MV-4-11 (cell line): ENCODE measurements at regions not wholly inside any gene's neighbourhood (a gene's known extent, or its start where the extent isn't known, plus 50 kb on each side); places are given as distances from the start of the nearest gene placed in this dataset.
"Not testable (repeated sequence)": the region's sequence is repeated elsewhere in the genome, so short reads cannot be mapped to it uniquely, and the experiment has no call there.

Experiments
- DNase-seq: peaks from one replicate; lab custom pipeline; 2025; lab: John Stamatoyannopoulos, UW

- DNase-seq: peak; percentile 2
Measured at GRCh38 chrX:40530509-40530908, 50.3 kb upstream of the ATP6AP2 start.

GRCh38 chrX:40527543-40527942, 53.2 kb upstream of the ATP6AP2 start:
- no peak for DNase-seq

GRCh38 chrX:40526412-40526811, 54.4 kb upstream of the ATP6AP2 start:
- DNase-seq: no peak

- DNase-seq: not testable (repeated sequence)
Measured at GRCh38 chrX:40525901-40526300, 54.9 kb upstream of the ATP6AP2 start.

DNA sequence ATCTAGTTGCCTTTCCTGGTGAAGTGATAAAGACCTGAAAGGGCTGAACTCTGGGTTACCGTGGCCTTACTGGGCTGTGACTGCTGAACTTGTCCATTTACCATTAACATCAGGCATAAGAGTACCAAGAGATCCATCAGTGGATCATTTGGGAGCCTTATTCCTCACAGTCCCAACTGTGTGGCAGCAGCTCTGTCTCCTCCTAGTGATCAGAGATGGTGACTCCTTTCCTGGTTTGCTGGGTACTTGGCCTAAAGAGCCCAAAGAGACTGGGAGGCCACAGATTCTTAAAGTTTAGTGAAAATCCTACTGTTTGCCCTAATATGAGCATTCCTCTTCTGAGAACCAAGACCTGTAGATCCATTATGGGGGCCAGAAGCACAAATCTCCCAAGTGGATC, 56.3 kb upstream of the ATP6AP2 start:
- DNase-seq: no peak

- DNase-seq: no peak
Measured at GRCh38 chrX:40523852-40524251, 56.9 kb upstream of the ATP6AP2 start.

DNA sequence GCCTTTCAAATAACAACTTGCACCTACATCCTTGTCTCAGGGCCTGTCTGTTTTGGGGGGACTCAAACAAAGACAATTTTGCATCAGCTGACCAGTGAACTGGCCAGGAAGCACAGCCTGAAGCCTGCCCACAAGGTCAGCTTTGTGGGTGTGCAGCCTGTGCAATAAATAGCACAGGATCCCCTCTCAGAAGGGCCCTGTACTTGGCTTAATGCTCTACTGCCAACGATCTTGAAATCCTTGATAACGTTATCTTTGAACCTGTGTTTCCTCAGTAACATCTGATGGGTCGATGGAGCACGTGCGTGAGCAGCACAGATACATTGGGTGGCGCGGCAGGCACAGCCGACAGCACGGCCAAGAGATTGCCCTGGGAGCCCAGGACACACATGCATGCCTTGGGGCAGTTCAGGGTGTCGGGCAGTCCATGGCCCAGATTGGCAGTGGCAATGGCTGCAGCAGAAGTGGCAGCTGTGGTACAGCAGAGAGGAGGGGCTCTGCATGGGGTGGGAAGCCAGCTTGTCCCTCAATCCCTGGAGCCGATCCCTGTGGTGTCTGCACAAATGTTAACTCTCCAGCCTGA, 58.8 kb upstream of the ATP6AP2 start:
- no peak for DNase-seq

DNA sequence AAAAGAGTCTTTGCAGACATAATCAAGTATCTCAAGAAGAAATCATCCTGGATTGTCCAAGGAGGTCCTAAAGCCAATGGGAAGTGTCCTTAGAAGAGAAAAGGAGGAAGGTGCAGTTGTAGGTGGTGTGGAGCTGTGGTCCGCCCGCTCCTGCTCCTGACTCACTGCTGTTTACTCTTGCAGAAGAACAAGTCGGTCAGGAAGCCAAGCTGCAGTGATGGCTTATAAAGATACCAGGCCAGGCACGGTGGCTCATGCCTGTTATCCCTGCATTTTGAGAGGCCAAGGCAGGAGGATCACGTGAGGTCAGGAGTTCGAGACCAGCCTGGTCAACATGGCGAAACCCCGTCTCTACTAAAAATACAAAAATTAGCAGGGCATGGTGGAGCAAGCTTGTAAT, 66.4 kb upstream of the ATP6AP2 start:
- no peak for DNase-seq

- DNase-seq: no peak
Measured at GRCh38 chrX:40513835-40514234, 66.9 kb upstream of the ATP6AP2 start.

- DNase-seq: no peak
Measured at GRCh38 chrX:40513012-40513411, 67.8 kb upstream of the ATP6AP2 start.

DNA sequence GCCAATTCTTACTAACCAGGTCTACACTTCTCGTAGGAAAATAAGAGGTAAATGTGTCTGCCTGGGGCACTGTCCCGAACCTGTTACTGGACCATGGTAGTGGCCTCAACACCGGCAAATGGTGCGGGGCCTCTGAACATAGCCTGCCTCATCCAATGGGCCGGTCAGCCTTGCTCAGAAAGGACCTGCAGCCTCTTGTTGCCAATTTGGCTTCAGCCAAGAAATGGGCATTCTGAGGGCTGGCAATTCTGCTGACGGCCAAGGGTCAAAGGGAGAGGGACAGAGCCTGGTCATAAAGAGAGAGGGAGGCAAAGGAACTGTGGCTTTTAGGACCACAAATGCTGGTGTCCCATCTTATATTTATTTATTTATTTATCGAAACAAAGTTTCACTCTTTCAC, 69.5 kb upstream of the ATP6AP2 start:
- no peak for DNase-seq

GRCh38 chrX:40508560-40508959, 72.2 kb upstream of the ATP6AP2 start:
- DNase-seq: no peak

- no peak for DNase-seq
Measured at GRCh38 chrX:40506201-40506985, 74.4 kb upstream of the ATP6AP2 start.

DNA sequence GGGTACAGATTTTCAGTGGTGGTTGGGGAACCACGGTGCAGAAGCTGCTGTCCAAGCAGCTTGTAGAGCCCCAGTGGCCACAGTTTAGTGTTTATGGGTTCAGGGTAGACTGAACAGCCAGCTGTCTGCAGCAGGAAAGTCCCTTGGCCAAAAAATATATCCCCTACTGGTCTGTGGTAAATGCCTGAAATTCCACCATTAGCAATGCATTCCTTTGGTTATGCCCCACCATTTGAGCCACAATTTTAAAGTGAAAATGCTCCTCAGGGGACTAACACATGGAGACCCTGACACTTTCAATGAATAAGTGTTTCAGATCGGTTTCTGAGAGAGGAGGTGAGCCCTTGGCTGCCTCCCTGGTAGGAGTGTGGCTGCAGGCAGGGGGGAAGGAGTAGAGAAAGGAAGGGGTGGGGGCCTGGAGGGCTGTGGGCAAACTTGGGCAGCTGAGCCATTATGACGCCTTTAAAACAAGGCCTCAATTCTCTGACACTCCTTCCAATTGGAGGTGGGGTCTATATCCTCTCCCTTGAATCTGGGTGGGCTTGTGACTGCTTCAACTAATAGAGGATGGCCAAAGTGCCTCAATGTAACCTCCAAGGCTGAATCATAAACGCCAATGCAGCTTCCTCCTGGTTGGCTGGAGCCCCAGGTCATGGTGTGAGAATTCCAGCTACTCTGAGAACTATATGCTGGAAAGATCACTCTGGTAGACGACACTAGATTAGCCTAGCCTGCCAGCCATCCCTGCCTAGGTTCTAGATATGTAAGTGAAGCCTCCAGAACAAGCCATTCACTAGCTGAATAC, 75.8 kb upstream of the ATP6AP2 start:
- DNase-seq: no peak

- DNase-seq: no peak
Measured at GRCh38 chrX:40503094-40503493, 77.7 kb upstream of the ATP6AP2 start.

DNA sequence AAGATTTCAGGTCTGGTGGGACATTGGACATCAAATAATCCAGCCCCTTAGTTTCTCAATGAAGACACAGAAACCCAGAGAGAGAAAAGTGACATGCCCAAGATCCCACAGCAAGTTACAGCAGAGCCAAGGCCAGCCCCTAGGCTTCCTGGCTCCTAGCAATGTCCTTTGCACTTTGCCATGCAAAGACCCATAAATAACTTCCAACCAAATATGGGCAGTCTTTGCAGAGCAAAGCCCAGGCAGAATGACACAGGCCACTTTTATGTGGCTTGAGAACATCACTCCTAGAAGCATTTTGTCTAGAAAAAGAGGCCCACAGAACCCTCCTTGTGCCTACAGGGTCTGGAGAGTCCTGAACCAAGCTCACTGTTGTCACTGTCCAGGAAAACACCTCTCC, 78.1 kb upstream of the ATP6AP2 start:
- DNase-seq: no peak

GRCh38 chrX:40501164-40501855, 79.5 kb upstream of the ATP6AP2 start:
- no peak for DNase-seq

GRCh38 chrX:40496728-40497127, 84.0 kb upstream of the ATP6AP2 start:
- no peak for DNase-seq

- DNase-seq: no peak
Measured at GRCh38 chrX:40495659-40496058, 85.1 kb upstream of the ATP6AP2 start.

DNA sequence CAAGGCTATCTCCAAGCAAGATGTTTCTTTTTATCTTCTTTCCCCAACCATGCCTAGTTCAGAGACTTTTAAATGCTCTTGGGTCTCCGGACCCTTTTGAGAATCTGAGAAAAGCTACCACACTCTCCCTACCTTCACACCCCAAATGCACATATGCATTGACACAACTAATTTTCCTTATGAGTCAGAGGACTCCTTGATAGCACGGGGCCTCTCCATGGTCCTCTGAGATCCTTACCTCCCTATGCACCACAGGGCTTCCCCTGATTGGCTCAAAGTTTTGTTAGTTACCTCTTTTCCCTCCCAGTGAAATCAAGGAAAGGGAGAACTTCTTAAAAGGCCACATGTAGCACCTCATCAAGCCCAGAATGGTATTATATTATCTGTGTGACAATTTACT, 86.8 kb upstream of the ATP6AP2 start:
- no peak for DNase-seq

DNA sequence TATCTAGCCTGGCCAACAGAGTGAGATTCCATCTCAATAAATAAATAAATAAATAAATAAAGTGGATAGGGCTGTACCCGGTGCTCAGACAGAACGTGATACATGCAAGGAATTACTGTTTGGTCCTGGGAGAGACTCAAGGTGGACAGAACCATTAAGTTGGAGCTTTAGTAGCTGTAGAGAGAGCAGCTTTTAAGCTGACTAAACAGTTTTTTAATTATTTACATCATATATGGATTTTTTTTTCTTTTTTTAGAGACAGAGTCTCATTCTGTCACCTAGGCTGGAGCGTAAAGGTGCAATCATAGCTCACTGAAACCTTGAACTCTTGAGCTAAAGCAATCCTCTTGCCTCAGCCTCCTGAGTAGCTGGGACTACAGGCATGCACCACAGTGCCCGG, 92.5 kb upstream of the ATP6AP2 start:
- no peak for DNase-seq

- no peak for DNase-seq
Measured at GRCh38 chrX:40485973-40486372, 94.8 kb upstream of the ATP6AP2 start.
